GM21576 (cell line): ENCODE measurements at regions not wholly inside any gene's neighbourhood (a gene's known extent, or its start where the extent isn't known, plus 50 kb on each side); places are given as distances from the start of the nearest gene placed in this dataset.

Experiments
- ATAC-seq: cut with Tn5 transposase; IDR thresholded peaks from one replicate; pipeline ENCODE4 v1.9.1; 2021; ENCODE audit warnings: mild to moderate bottlenecking, moderate library complexity; ENCODE audit not compliant: unreplicated experiment

- ATAC-seq, result no peak
These were observed 69.9 kb upstream of the NUDT7 start for GRCh38 chr16:77652399-77652798.

- ATAC-seq, result no peak
These were observed 65.3 kb upstream of the NUDT7 start for GRCh38 chr16:77657016-77657415.

DNA sequence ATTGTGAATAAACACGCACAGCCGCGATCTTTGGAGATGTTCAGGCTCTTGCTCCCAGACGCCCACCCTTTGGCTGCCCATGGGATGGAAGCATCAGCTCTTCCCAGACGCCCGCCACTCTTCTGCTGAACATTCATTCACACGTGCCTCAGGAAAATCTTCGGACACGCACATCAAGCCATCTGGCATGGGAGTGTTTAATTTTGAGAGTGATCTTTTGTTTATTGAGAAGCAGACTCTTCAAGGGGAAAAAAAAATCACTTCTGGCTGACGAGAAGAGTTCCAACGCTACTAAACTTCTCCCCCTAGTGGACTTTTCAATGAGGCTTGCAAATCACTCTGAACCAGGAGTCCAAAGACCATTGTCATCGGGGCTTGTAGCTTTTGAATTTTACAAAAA lies 62.0 kb upstream of the NUDT7 start:
- no peak for ATAC-seq

DNA sequence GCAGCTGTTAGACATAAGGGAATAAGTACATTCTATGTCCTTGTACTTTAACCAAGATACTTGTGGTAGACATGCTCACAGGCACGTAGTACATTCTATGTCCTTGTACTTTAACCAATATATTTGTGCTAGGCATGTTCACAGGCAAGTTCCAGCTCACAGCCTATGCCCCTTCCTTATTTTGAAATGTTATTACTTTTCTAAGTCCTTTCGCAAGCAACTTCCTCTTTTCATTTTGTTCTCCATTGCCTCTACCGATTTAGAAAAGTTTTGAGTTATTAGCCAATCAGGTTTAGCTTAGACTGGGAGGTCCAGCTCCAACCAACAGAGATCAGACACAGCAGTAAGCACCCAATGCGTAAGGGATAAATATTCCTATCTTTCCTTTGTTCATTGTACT lies 60.1 kb upstream of the NUDT7 start:
- ATAC-seq, result no peak

GRCh38 chr16:77663711-77664110 lies 58.6 kb upstream of the NUDT7 start:
- ATAC-seq, result no peak

- ATAC-seq, result no peak
These were observed 55.5 kb upstream of the NUDT7 start for GRCh38 chr16:77666771-77667170.

DNA sequence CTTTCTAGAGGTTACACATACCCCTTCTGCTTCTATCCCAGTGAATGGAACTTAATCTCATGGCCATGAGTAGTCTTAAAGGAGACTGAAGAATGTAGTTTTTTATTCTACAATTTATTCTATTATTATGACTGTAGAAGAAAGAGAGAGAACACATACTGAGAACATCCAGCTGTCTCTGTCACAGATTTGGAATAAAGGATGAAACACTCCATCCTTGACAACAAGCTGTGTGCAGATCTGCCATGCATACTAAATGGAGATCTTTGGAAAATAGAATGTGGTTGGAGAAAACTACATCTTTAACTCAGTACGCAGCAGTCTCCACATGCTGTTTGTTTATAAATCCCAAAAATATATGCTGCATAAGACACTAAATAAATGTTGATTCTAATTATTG lies 54.1 kb upstream of the NUDT7 start:
- no peak for ATAC-seq

DNA sequence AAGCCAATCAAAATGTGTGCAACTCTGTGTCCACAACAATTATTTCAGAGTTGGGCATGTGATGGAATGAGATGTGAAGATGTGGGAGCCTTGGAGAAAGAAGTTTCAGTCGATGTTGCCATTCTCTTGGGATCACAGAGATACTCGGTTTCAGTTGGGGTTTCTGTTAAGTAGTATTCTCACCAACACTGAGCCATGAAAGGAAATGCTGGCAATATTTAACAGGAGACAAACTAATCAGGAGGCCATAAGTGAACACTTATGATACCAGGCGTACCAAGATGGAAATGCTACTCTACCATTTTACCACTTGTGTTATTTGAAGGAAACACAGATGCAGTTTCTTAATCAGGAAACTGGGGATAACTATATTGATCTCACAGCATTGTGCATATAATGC lies 53.3 kb upstream of the NUDT7 start:
- no peak for ATAC-seq
